GM18909 (cell line): ENCODE measurements at regions not wholly inside any gene's neighbourhood (a gene's known extent, or its start where the extent isn't known, plus 50 kb on each side); places are given as distances from the start of the nearest gene placed in this dataset.
"Not testable (repeated sequence)": the region's sequence is repeated elsewhere in the genome, so short reads cannot be mapped to it uniquely, and the experiment has no call there.

Experiments
- ATAC-seq: cut with Tn5 transposase; IDR thresholded peaks from one replicate; pipeline ENCODE4 v1.9.1; 2021; ENCODE audit warnings: mild to moderate bottlenecking; ENCODE audit not compliant: unreplicated experiment, poor library complexity

GRCh38 chrX:102784550-102784949 is 64.0 kb downstream of the GPRASP3 start:
- no peak for ATAC-seq

- no peak for ATAC-seq
Measured at GRCh38 chrX:102787283-102787682, 66.7 kb downstream of the GPRASP3 start.

GRCh38 chrX:102808336-102808735 is 87.8 kb downstream of the GPRASP3 start:
- no peak for ATAC-seq

GRCh38 chrX:102818269-102818668 is 97.7 kb downstream of the GPRASP3 start:
- not testable (repeated sequence) for ATAC-seq

- ATAC-seq = no peak
Measured at GRCh38 chrX:102832661-102833060, 104.4 kb upstream of the RAB40AL start.

- ATAC-seq = no peak
Measured at GRCh38 chrX:102833136-102833535, 103.9 kb upstream of the RAB40AL start.

- peak; percentile 58 for ATAC-seq
Measured at GRCh38 chrX:102835504-102836146, 101.4 kb upstream of the RAB40AL start.

GRCh38 chrX:102837847-102838246 is 99.2 kb upstream of the RAB40AL start:
- no peak for ATAC-seq

GRCh38 chrX:102840871-102841705 is 96.0 kb upstream of the RAB40AL start:
- ATAC-seq = no peak

- ATAC-seq = no peak
Measured at GRCh38 chrX:102841706-102842003, 95.4 kb upstream of the RAB40AL start.

GRCh38 chrX:102845020-102845419 is 92.1 kb upstream of the RAB40AL start:
- no peak for ATAC-seq

GRCh38 chrX:102846544-102847236 is 90.4 kb upstream of the RAB40AL start:
- ATAC-seq = no peak

- ATAC-seq = no peak
Measured at GRCh38 chrX:102847362-102847761, 89.7 kb upstream of the RAB40AL start.

- ATAC-seq = no peak
Measured at GRCh38 chrX:102849396-102849795, 87.7 kb upstream of the RAB40AL start.

- not testable (repeated sequence) for ATAC-seq
Measured at GRCh38 chrX:102858826-102859549, 78.1 kb upstream of the RAB40AL start.

- ATAC-seq = no peak
Measured at GRCh38 chrX:102859550-102859871, 77.6 kb upstream of the RAB40AL start.

GRCh38 chrX:102860235-102860634 is 76.8 kb upstream of the RAB40AL start:
- no peak for ATAC-seq

GRCh38 chrX:102863735-102864134 is 73.3 kb upstream of the RAB40AL start:
- ATAC-seq = peak; percentile 96

- no peak for ATAC-seq
Measured at GRCh38 chrX:102866981-102867656, 70.0 kb upstream of the RAB40AL start.

- no peak for ATAC-seq
Measured at GRCh38 chrX:102883491-102883890, 53.6 kb upstream of the RAB40AL start.
